Gastrocnemius medialis (tissue), 4 donors: ENCODE measurements at regions not wholly inside any gene's neighbourhood (a gene's known extent, or its start where the extent isn't known, plus 50 kb on each side); places are given as distances from the start of the nearest gene placed in this dataset.
"Not testable (repeated sequence)": the region's sequence is repeated elsewhere in the genome, so short reads cannot be mapped to it uniquely, and the experiment has no call there.

Experiments used
- ATAC-seq, 2 donors: fragments of 150-250 bp; one replicate each; pipeline ENCODE4 v1.9.1; 2016
- DNase-seq, 2 donors: peaks; one replicate each; pipeline ENCODE4 v3.0.0-alpha.2; 2019
- H3K27ac ChIP-seq, 4 donors: fragments of 200-600 bp; sonication (generic); 1 replicate in 1 of 4; 2 replicates in 3 of 4; pipeline ENCODE4 v1.5.1; 2016 to 2018; ENCODE audit warnings: mild to moderate bottlenecking in 2 of 4, moderate library complexity in 1 of 4
- H3K27me3 ChIP-seq, 3 donors: fragments of 200-600 bp; sonication (generic) in 2 of 3; 1 replicate in 1 of 3; 2 replicates in 2 of 3; pipeline versions ENCODE4 v1.5.1 to v1.6.0; 2016 to 2019; ENCODE audit warnings: mild to moderate bottlenecking in 1 of 3, moderate library complexity in 1 of 3
- H3K36me3 ChIP-seq, 2 donors: fragments of 200-600 bp; sonication (generic) in 1 of 2; one replicate each; pipeline ENCODE4 v1.5.1; 2017 to 2018
- H3K4me1 ChIP-seq, 2 donors: fragments of 200-600 bp; sonication (generic) in 1 of 2; one replicate each; pipeline ENCODE4 v1.5.1; 2016 to 2017; ENCODE audit warnings: mild to moderate bottlenecking in 2 of 2
- H3K4me3 ChIP-seq, 4 donors: fragments of 200-600 bp; sonication (generic) in 3 of 4; 1 replicate in 1 of 4; 2 replicates in 3 of 4; pipeline ENCODE4 v1.5.1; 2016 to 2019; ENCODE audit warnings: mild to moderate bottlenecking in 2 of 4
- H3K9me3 ChIP-seq, 3 donors: fragments of 200-600 bp; sonication (generic) in 2 of 3; 1 replicate in 1 of 3; 2 replicates in 2 of 3; pipeline ENCODE4 v1.5.1; 2016 to 2019
- POLR2A ChIP-seq, 2 donors: fragments of 450-650 bp; IDR thresholded peaks; one replicate each; pipeline ENCODE4 v1.6.1; 2017; ENCODE audit warnings: antibody characterized with exemption in 2 of 2, mild to moderate bottlenecking in 2 of 2, moderate library complexity in 2 of 2
- in situ Hi-C, 4 donors: fragments of 200-750 bp; cut with MboI; loops; one replicate each; pipeline versions ENCODE4 v1.15.0 to v1.8.0; 2017; ENCODE audit warnings: low sequenced_read_pairs in 4 of 4
- intact Hi-C: fragments of 100-400 bp; cut with DNase I; formaldehyde crosslinking; loops from one replicate; pipeline ENCODE4 v1.15.1; 2023; ENCODE audit warnings: low total_unique reads
- TF ChIP-seq, protein P1 (sequence below), 5 experiments: fragments of 450-650 bp in 3 of 5; fragments of 200-600 bp in 2 of 5; sonication (generic) in 2 of 5; IDR thresholded peaks in 4 of 5; conservative IDR thresholded peaks in 1 of 5; 1 replicate in 4 of 5; 2 replicates in 1 of 5; pipeline ENCODE4 v1.5.1; 2016 to 2019; ENCODE audit warnings: antibody characterized with exemption in 5 of 5, mild to moderate bottlenecking in 3 of 5, moderate library complexity in 3 of 5

DNA sequence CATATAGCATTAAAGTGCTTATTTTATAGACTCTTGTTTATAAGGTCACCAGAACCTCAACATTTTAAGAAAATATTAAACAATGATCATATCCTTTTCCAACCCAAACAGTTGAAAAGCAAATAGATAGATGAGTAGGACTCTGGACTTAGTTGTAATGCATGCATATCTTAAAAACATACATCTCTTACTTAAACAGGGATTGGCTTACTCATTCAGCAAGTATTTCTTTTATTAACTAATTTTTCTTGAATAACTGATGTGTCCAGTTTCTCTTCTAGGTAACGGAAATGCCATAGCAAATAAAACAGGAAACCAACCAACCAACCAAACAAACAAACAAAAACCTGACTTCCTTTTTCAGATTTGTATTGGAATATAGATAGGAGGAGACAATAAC, 70.9 kb upstream of the NBPF4 start:
- TF ChIP-seq POLR2A (IDR thresholded peaks at IDR 0.05), result no peak
- TF ChIP-seq, protein P1, sequence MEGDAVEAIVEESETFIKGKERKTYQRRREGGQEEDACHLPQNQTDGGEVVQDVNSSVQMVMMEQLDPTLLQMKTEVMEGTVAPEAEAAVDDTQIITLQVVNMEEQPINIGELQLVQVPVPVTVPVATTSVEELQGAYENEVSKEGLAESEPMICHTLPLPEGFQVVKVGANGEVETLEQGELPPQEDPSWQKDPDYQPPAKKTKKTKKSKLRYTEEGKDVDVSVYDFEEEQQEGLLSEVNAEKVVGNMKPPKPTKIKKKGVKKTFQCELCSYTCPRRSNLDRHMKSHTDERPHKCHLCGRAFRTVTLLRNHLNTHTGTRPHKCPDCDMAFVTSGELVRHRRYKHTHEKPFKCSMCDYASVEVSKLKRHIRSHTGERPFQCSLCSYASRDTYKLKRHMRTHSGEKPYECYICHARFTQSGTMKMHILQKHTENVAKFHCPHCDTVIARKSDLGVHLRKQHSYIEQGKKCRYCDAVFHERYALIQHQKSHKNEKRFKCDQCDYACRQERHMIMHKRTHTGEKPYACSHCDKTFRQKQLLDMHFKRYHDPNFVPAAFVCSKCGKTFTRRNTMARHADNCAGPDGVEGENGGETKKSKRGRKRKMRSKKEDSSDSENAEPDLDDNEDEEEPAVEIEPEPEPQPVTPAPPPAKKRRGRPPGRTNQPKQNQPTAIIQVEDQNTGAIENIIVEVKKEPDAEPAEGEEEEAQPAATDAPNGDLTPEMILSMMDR (IDR thresholded peaks at IDR 0.05 in 4 of 5, conservative IDR thresholded peaks at IDR 0.05 in 1 of 5), result no peak
- intact Hi-C loops, result no loop called here
- no peaks in the 10 kb centered on the region for H3K9me3 ChIP-seq
- no peak overlapping the region for H3K27ac ChIP-seq
- H3K4me3 ChIP-seq, result no peak overlapping the region
- DNase-seq (no peak), ATAC-seq (no peak)
- no peaks in the 10 kb centered on the region for H3K36me3 ChIP-seq
- no peaks in the 10 kb centered on the region for H3K27me3 ChIP-seq
- in situ Hi-C loops, result no loop called here
- H3K4me1 ChIP-seq, result no peaks in the 10 kb centered on the region

DNA sequence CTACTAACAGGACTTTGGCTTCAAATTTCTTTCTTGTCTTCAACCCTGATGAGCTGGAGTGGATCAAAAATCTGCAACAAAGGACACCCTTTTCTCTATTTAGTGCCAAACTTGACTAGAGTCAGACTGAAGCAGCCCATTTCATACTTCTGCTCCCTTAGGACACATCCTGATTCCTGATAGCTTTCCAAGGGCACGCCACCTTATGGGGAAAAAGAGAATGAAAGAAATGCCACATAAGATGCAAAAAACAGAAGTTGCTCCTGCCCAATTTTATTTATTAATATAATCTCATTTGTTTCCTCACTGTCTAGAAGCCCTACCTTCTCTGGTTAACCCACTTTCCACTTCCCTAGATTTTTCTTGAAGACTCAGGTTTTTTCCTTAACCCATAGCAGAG, 72.7 kb upstream of the NBPF4 start:
- H3K36me3 ChIP-seq, result no peaks in the 10 kb centered on the region
- no peak overlapping the region for H3K4me3 ChIP-seq
- H3K27me3 ChIP-seq, result no peaks in the 10 kb centered on the region
- no peak overlapping the region for H3K27ac ChIP-seq
- no peak for ATAC-seq
- H3K9me3 ChIP-seq, result no peaks in the 10 kb centered on the region
- in situ Hi-C loops, result no loop called here
- intact Hi-C loops, result no loop called here
- TF ChIP-seq POLR2A (IDR thresholded peaks at IDR 0.05), result no peak
- TF ChIP-seq, protein P1 (IDR thresholded peaks at IDR 0.05 in 4 of 5, conservative IDR thresholded peaks at IDR 0.05 in 1 of 5), result no peak
- H3K4me1 ChIP-seq, result no peaks in the 10 kb centered on the region
- no peak for DNase-seq

DNA sequence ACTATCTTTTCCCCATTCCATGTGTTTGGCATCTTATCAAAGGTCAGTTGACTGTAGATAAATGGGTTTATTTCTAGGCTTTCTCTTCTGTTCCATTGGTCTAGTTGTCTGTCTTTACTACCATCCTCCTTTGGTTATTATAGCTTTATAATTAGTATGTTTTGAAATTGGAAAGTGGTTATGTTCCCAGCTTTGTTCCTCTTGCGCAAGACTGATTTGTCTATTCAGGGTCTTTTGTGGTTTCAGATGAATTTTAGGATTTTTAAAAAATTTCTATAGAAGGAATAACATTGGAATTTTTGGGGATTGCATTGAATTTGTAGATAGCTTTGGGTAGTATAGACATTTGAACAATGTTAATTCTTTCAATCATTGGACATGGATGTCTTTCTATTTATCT, 77.0 kb upstream of the NBPF4 start:
- in situ Hi-C loops (no loop called here), intact Hi-C loops (no loop called here)
- TF ChIP-seq POLR2A (IDR thresholded peaks at IDR 0.05), result no peak
- TF ChIP-seq, protein P1 (IDR thresholded peaks at IDR 0.05 in 4 of 5, conservative IDR thresholded peaks at IDR 0.05 in 1 of 5), result no peak
- no peak overlapping the region for H3K4me3 ChIP-seq
- no peaks in the 10 kb centered on the region for H3K4me1 ChIP-seq
- DNase-seq, result no peak
- no peaks in the 10 kb centered on the region for H3K27me3 ChIP-seq
- H3K36me3 ChIP-seq, result no peaks in the 10 kb centered on the region
- no peak for ATAC-seq
- no peaks in the 10 kb centered on the region for H3K9me3 ChIP-seq
- no peak overlapping the region for H3K27ac ChIP-seq

DNA sequence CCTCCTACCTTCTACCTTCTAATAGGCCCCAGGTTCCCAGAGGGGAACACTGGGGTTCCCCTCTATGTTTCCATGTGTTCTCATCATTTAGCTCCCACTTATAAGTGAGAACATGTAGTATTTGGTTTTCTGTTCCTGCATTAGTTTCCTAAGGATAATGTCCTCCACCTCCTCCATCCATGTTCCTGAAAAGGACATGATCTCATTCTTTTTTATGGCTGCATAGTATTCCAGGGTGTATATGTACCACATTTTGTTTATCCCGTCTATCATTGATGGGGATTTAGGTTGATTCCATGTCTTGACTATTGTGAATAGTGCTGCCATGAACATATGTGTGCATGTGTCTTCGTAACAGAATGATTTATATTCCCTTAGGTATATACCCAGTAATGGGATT, 81.5 kb upstream of the NBPF4 start:
- H3K4me3 ChIP-seq, H3K36me3 ChIP-seq, intact Hi-C loops, H3K4me1 ChIP-seq, H3K27ac ChIP-seq, DNase-seq, ATAC-seq, H3K9me3 ChIP-seq, H3K27me3 ChIP-seq: not testable (repeated sequence)
- in situ Hi-C loops, result loop anchor here in 1 of 4 donors (25.0 kb wide), 2 partner anchors 113 to 187 kb away; partner anchors contain the start of gene SLC25A24

DNA sequence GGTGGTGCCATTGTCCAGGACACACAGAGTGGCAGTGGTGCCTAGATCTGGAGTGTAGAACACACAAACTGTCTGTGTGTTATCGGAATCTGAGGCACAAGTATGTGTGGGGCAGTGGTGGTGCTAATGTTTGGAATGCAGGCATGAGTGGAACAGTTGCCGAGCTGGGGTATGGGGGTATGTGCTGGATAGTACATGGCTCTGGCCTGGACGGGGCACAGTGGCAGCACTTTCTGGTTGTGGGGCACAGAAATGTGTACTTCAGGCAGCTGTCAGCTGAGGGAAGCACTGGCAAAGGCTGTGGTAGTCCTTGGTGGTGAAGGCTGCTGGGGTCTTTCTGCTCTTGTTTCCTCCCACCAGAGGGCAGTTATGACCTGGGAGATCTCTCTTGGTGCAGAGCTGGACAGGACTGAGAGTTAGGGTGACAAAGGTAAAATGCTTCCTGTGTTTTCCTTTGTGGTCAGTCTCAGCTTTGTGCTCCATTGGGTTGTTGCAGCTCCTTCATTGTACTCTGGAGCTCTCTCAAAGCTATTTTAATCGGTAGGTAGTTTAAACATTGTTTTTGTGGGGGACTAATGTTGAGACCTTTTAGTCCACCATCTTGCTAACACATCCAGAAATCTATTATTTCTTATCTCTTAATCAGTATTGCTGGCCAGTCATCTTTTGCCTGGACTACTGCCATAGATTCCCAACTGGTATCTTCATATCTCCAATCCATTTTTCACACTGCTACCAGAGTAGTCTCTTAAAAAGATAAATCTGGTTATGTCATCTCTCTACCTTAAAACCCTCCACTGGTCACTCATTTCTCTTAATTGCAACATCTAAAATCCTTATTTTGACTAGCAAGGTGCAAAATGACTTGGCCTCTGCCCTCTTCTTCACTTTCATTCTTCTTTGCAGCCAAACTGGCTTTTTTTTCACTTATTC, 83.9 kb upstream of the NBPF4 start:
- no peak for ATAC-seq
- H3K4me3 ChIP-seq, result no peak overlapping the region
- TF ChIP-seq, protein P1 (IDR thresholded peaks at IDR 0.05 in 4 of 5, conservative IDR thresholded peaks at IDR 0.05 in 1 of 5), result no peak
- no peak for TF ChIP-seq POLR2A (IDR thresholded peaks at IDR 0.05)
- H3K36me3 ChIP-seq, result no peaks in the 10 kb centered on the region
- no peaks in the 10 kb centered on the region for H3K9me3 ChIP-seq
- no peaks in the 10 kb centered on the region for H3K4me1 ChIP-seq
- H3K27me3 ChIP-seq, result no peaks in the 10 kb centered on the region
- DNase-seq, result no peak
- intact Hi-C loops, result no loop called here
- H3K27ac ChIP-seq, result no peak overlapping the region
- in situ Hi-C loops, result loop anchor here in 1 of 4 donors (25.0 kb wide), 2 partner anchors 115 to 185 kb away; partner anchors contain the start of gene SLC25A24
